SK-N-MC (cell line): ENCODE measurements at regions not wholly inside any gene's neighbourhood (a gene's known extent, or its start where the extent isn't known, plus 50 kb on each side); places are given as distances from the start of the nearest gene placed in this dataset.

ENCODE experiments used
- EZH2 ChIP-seq: fragments of 200-600 bp; sonication (generic); IDR thresholded peaks from one replicate; pipeline ENCODE4 v1.6.1; 2017; ENCODE audit warnings: antibody characterized with exemption
- FOXP2 ChIP-seq: optimal IDR thresholded peaks from 2 replicates; pipeline ENCODE3; 2011; ENCODE audit warnings: mild to moderate bottlenecking, moderate library complexity; ENCODE audit not compliant: insufficient read depth; ENCODE audit errors: extremely low read length, control extremely low read depth
- POLR2AphosphoS5 ChIP-seq: IDR thresholded peaks from 2 replicates; pipeline ENCODE4 v1.6.1; 2012; ENCODE audit warnings: mild to moderate bottlenecking, low read depth, low read length, borderline replicate concordance

- TF ChIP-seq POLR2AphosphoS5 (no peak), EZH2 (no peak), FOXP2 (no peak)
These were observed 88.9 kb upstream of the NBEA start for GRCh38 chr13:34853161-34853560.
